ENCODE measurements at regions not wholly inside any gene's neighbourhood (a gene's known extent, or its start where the extent isn't known, plus 50 kb on each side); places are given as distances from the start of the nearest gene placed in this dataset.

GRCh38 chr2:240340361-240340761 lies 95.1 kb upstream of the GPC1 start:
- WGBS, 4 donors, result 89 to 94% (median 92%) methylated on average over 11 to 14 of the region's 14 CpGs; no CpG with 5 or more reads in 1 of the 4 donors
- Histone ChIP-seq H3K9me3 (peaks cover 0 to 13% (median 4%) of the 10 kb centered on the region in 12 donors), H3K36me3 (no peaks in the 10 kb centered on the region), H3K4me1 (no peaks in the 10 kb centered on the region), H3K27me3 (peaks cover 0 to 6% (median 0%) of the 10 kb centered on the region in 9 donors), H3K4me3 (no peak overlapping the region), H3K27ac (no peak overlapping the region)
- no peak for ATAC-seq
- intact Hi-C loops (cut with DNase I), result no loop called here
- no peak for TF ChIP-seq POLR2A (IDR thresholded peaks at IDR 0.05)
- TF ChIP-seq, protein P1, sequence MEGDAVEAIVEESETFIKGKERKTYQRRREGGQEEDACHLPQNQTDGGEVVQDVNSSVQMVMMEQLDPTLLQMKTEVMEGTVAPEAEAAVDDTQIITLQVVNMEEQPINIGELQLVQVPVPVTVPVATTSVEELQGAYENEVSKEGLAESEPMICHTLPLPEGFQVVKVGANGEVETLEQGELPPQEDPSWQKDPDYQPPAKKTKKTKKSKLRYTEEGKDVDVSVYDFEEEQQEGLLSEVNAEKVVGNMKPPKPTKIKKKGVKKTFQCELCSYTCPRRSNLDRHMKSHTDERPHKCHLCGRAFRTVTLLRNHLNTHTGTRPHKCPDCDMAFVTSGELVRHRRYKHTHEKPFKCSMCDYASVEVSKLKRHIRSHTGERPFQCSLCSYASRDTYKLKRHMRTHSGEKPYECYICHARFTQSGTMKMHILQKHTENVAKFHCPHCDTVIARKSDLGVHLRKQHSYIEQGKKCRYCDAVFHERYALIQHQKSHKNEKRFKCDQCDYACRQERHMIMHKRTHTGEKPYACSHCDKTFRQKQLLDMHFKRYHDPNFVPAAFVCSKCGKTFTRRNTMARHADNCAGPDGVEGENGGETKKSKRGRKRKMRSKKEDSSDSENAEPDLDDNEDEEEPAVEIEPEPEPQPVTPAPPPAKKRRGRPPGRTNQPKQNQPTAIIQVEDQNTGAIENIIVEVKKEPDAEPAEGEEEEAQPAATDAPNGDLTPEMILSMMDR (IDR thresholded peaks at IDR 0.05), result no peak
- peak in 1 of 5 donors; percentile 56 for DNase-seq

DNA sequence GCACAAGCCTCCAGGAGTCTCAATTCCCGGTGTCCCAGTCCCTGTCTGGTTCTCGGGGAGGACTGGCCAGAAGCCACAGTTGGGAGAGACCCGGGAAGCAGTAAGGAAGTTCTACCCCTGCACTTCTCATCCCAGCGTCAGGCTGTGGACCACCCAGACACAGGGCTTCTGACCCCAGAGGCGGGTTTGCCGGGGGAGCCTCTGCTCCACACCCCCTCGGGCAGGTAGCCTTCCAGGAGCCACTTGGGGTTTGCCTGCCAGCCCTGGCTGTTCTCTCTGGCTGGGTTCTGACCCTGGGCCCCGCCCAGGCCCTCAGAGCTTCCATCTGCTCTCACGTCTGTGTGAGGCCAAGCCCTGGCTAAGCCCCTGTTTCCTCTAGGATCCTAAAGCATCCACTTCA lies 94.4 kb upstream of the GPC1 start:
- H3K27ac ChIP-seq, result no peak overlapping the region
- H3K4me1 ChIP-seq, result no peaks in the 10 kb centered on the region
- 59 to 73% (median 66%) methylated on average over 5 to 9 of the region's 9 CpGs for WGBS, 4 donors
- H3K4me3 ChIP-seq, result no peak overlapping the region
- intact Hi-C loops (cut with DNase I), result no loop called here
- H3K36me3 ChIP-seq, result no peaks in the 10 kb centered on the region
- peaks cover 0 to 5% (median 0%) of the 10 kb centered on the region in 9 donors for H3K27me3 ChIP-seq
- DNase-seq (peak in 1 of 5 donors; percentile 33), ATAC-seq (no peak)
- peaks cover 0 to 20% (median 4%) of the 10 kb centered on the region in 12 donors for H3K9me3 ChIP-seq
- no peak for TF ChIP-seq POLR2A (IDR thresholded peaks at IDR 0.05)
- TF ChIP-seq, protein P1 (IDR thresholded peaks at IDR 0.05), result no peak

GRCh38 chr2:240343548-240343947 lies 91.9 kb upstream of the GPC1 start:
- H3K36me3 ChIP-seq, result no peaks in the 10 kb centered on the region
- intact Hi-C loops (cut with DNase I), result loop anchor here in 1 of 10 donors (2.0 kb wide), 1 partner anchor 111 kb away; no protein-coding TSS in a partner anchor
- ATAC-seq, result no peak

GRCh38 chr2:240344904-240345303 lies 90.6 kb upstream of the GPC1 start:
- Histone ChIP-seq H3K36me3 (no peaks in the 10 kb centered on the region), H3K27ac (no peak overlapping the region), H3K9me3 (peaks cover 0 to 20% (median 4%) of the 10 kb centered on the region in 12 donors), H3K4me3 (no peak overlapping the region), H3K4me1 (peaks cover 0 to 4% (median 0%) of the 10 kb centered on the region in 12 donors), H3K27me3 (no peaks in the 10 kb centered on the region)
- no peak for TF ChIP-seq POLR2A (IDR thresholded peaks at IDR 0.05)
- TF ChIP-seq, protein P1 (IDR thresholded peaks at IDR 0.05), result no peak
- 84 to 86% (median 85%) methylated on average over 4 of the region's 4 CpGs for WGBS, 4 donors
- no peak for DNase-seq
- intact Hi-C loops (cut with DNase I), result loop anchor here in 1 of 10 donors (5.0 kb wide), 1 partner anchor 92 kb away; the partner anchor contains the start of gene GPC1
- no peak for ATAC-seq

More at GRCh38 chr2:240343548-240343947, 91.9 kb upstream of the GPC1 start:
- H3K4me3 ChIP-seq, result no peak overlapping the region
- no peak for TF ChIP-seq POLR2A (IDR thresholded peaks at IDR 0.05)
- TF ChIP-seq, protein P1 (IDR thresholded peaks at IDR 0.05), result peak in 1 of 12 donors; percentile 10
- no peaks in the 10 kb centered on the region for H3K27me3 ChIP-seq
- 52 to 64% (median 60%) methylated on average over 1 of the region's 1 CpG for WGBS, 4 donors
- no peak overlapping the region for H3K27ac ChIP-seq
- H3K9me3 ChIP-seq, result peaks cover 0 to 20% (median 4%) of the 10 kb centered on the region in 12 donors
- H3K4me1 ChIP-seq, result peaks cover 0 to 4% (median 0%) of the 10 kb centered on the region in 12 donors
- no peak for DNase-seq

All from heart left ventricle (tissue), 16 donors.